ENCODE measurements at regions not wholly inside any gene's neighbourhood (a gene's known extent, or its start where the extent isn't known, plus 50 kb on each side); places are given as distances from the start of the nearest gene placed in this dataset.

DNA sequence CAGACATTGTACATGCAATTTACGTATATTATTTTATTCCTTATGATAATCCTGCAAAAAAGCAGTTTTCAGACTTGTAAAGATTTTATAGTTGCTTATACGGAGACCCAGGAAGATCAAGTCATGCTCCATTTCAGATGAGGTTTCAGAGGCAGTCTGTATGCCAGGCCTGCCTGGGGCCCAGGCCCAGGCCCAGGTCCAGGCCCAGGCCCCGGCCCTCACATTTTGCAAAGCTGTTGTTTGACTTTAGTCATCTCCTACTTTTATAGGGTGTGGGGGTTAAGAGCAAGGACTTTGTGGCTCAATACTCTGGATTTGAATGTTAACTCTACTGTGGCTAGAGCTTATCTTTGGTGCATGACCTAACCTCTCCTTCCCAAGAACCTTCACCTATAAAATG is 217.9 kb downstream of the SAMD5 start:
- TF ChIP-seq, protein P1, sequence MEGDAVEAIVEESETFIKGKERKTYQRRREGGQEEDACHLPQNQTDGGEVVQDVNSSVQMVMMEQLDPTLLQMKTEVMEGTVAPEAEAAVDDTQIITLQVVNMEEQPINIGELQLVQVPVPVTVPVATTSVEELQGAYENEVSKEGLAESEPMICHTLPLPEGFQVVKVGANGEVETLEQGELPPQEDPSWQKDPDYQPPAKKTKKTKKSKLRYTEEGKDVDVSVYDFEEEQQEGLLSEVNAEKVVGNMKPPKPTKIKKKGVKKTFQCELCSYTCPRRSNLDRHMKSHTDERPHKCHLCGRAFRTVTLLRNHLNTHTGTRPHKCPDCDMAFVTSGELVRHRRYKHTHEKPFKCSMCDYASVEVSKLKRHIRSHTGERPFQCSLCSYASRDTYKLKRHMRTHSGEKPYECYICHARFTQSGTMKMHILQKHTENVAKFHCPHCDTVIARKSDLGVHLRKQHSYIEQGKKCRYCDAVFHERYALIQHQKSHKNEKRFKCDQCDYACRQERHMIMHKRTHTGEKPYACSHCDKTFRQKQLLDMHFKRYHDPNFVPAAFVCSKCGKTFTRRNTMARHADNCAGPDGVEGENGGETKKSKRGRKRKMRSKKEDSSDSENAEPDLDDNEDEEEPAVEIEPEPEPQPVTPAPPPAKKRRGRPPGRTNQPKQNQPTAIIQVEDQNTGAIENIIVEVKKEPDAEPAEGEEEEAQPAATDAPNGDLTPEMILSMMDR (IDR thresholded peaks at IDR 0.05), result no peak
- Histone ChIP-seq H3K4me3 (ENCODE audit: low read depth in 1 of 2, low read length in 1 of 2) (no peak overlapping the region), H3K27me3 (no peaks in the 10 kb centered on the region), H3K36me3 (no peaks in the 10 kb centered on the region), H3K27ac (no peak overlapping the region), H3K4me1 (ENCODE audit: control insufficient read depth in 1 of 2, insufficient read depth in 1 of 2, low read depth in 1 of 2, low read length in 1 of 2) (no peaks in the 10 kb centered on the region), H3K9me3 (no peaks in the 10 kb centered on the region)

DNA sequence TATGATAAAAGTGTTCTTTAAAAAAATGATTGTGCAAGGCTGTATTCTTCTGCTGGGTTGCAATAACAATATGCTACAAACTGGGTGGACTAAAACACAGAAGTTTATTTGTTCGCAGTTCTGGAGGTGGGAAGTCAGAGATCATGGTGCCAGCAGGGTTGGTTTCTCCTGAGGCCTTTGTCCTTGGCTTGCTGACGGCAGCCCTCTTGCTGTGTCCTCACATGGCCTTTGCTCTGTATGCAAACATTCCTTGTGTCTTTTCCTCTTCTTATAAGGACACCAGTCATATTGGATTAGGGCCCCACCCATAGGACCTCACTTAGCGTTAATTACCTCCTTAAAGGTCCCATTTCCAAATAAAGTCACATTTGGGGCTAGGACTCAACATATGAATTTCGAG is 220.4 kb downstream of the SAMD5 start:
- no peaks in the 10 kb centered on the region for H3K27me3 ChIP-seq
- H3K4me1 ChIP-seq (ENCODE audit: control insufficient read depth in 1 of 2, insufficient read depth in 1 of 2, low read depth in 1 of 2, low read length in 1 of 2), result no peaks in the 10 kb centered on the region
- no peaks in the 10 kb centered on the region for H3K36me3 ChIP-seq

DNA sequence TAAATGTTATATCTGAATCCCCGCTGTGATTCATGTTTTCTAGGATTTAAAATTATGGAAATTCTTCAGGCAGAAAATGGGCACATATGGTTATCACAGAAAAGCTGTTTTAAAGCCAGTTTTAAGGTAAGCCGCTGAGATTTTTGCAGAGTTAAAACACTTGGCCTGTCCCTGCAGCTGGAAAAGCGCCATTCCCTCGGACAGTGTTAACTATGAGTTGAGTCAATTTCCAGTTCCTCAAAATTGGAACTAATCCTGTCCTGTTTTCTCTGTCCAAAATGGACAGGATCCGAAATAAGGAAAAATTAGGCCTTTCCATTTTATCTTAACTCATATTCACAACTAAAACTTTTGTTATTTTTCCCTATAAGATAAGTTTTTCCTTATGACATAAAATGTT is 225.2 kb downstream of the SAMD5 start:
- H3K4me1 ChIP-seq (ENCODE audit: control insufficient read depth in 1 of 2, insufficient read depth in 1 of 2, low read depth in 1 of 2, low read length in 1 of 2), result no peaks in the 10 kb centered on the region
- H3K27me3 ChIP-seq, result no peaks in the 10 kb centered on the region
- H3K4me3 ChIP-seq (ENCODE audit: low read depth in 1 of 2, low read length in 1 of 2), result no peak overlapping the region
- no peaks in the 10 kb centered on the region for H3K9me3 ChIP-seq
- TF ChIP-seq, protein P1 (IDR thresholded peaks at IDR 0.05), result no peak
- no peak overlapping the region for H3K27ac ChIP-seq
- H3K36me3 ChIP-seq, result no peaks in the 10 kb centered on the region

More for the DNA sequence above, 220.4 kb downstream of the SAMD5 start:
- H3K9me3 ChIP-seq, result no peaks in the 10 kb centered on the region
- TF ChIP-seq, protein P1 (IDR thresholded peaks at IDR 0.05), result no peak
- no peak overlapping the region for H3K4me3 ChIP-seq (ENCODE audit: low read depth in 1 of 2, low read length in 1 of 2)
- H3K27ac ChIP-seq, result no peak overlapping the region

DNA sequence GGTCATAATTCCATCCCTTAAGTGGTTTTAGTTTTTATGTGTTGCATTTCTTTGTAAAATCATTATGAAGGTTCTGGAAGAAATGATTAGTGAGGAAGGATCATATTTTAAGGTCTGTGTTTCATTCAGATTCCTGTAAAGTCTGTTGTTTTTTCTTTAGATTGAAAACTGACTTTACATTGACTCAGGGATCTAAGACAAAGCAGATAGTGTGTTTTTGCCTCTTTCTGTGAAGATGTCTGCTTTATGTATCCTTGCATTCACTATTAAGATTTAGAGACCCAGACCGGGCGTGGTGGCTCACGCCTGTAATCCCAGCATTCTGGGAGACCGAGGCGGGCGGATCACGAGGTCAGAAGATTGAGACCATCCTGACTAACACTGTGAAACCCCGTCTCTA is 225.7 kb downstream of the SAMD5 start:
- TF ChIP-seq, protein P1 (IDR thresholded peaks at IDR 0.05), result no peak
- Histone ChIP-seq H3K27me3 (no peaks in the 10 kb centered on the region), H3K27ac (no peak overlapping the region), H3K4me1 (ENCODE audit: control insufficient read depth in 1 of 2, insufficient read depth in 1 of 2, low read depth in 1 of 2, low read length in 1 of 2) (no peaks in the 10 kb centered on the region), H3K9me3 (no peaks in the 10 kb centered on the region), H3K4me3 (ENCODE audit: low read depth in 1 of 2, low read length in 1 of 2) (no peak overlapping the region), H3K36me3 (no peaks in the 10 kb centered on the region)

DNA sequence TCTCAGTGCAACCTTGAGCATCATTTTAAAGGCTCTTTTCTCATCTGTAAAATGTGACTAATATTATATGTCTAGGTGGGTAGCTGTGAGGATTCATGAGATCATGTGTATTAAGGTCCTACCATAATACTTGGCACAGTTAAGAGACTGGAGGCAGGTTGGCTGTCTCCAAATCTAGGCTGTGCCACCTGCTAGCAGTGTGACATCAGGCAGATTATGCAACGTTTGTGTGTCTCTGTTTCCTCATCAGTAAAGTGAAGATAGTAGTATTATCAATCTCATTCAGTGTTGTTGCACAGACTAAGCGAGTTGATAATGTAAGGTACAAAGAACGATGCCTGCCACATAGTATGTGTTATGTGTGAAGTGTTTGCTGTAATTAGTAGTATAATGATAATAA is 227.4 kb downstream of the SAMD5 start:
- TF ChIP-seq, protein P1 (IDR thresholded peaks at IDR 0.05), result no peak
- H3K36me3 ChIP-seq, result no peaks in the 10 kb centered on the region
- H3K4me1 ChIP-seq (ENCODE audit: control insufficient read depth in 1 of 2, insufficient read depth in 1 of 2, low read depth in 1 of 2, low read length in 1 of 2), result no peaks in the 10 kb centered on the region
- H3K27ac ChIP-seq, result no peak overlapping the region
- no peak overlapping the region for H3K4me3 ChIP-seq (ENCODE audit: low read depth in 1 of 2, low read length in 1 of 2)
- H3K9me3 ChIP-seq, result no peaks in the 10 kb centered on the region
- H3K27me3 ChIP-seq, result no peaks in the 10 kb centered on the region

DNA sequence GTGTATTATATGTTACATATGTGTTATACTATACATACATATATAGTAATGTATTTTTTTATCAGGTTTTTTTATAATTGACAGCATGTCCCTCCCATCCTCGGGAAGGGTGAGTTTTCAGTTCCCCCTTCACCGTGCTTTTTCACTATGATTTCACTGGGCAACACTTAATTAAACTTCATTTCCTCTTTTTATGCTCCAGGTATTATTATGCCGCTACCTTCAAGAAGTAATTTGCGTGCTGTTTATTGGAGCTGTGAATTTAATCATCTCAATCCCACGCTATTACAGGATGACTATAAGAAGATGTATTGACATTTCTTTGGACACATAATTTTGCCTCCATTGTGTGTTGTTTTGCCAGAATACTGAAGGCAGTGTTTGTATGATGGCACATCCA is 228.6 kb downstream of the SAMD5 start:
- no peak overlapping the region for H3K27ac ChIP-seq
- no peaks in the 10 kb centered on the region for H3K9me3 ChIP-seq
- no peak overlapping the region for H3K4me3 ChIP-seq (ENCODE audit: low read depth in 1 of 2, low read length in 1 of 2)
- no peaks in the 10 kb centered on the region for H3K4me1 ChIP-seq (ENCODE audit: control insufficient read depth in 1 of 2, insufficient read depth in 1 of 2, low read depth in 1 of 2, low read length in 1 of 2)
- TF ChIP-seq, protein P1 (IDR thresholded peaks at IDR 0.05), result no peak
- no peaks in the 10 kb centered on the region for H3K27me3 ChIP-seq
- no peaks in the 10 kb centered on the region for H3K36me3 ChIP-seq

Data from neutrophil (primary cell).